ENCODE measurements at regions not wholly inside any gene's neighbourhood (a gene's known extent, or its start where the extent isn't known, plus 50 kb on each side); places are given as distances from the start of the nearest gene placed in this dataset.

GRCh38 chr6:93624408-93624807 lies 205.0 kb upstream of the EPHA7 start:
- no peak for DNase-seq

- DNase-seq = no peak
Observed at GRCh38 chr6:93621442-93621841, 202.1 kb upstream of the EPHA7 start.

- DNase-seq = no peak
Observed at GRCh38 chr6:93604951-93605350, 185.6 kb upstream of the EPHA7 start.

- DNase-seq = no peak
Observed at GRCh38 chr6:93592417-93592816, 173.1 kb upstream of the EPHA7 start.

GRCh38 chr6:93586306-93586705 lies 166.9 kb upstream of the EPHA7 start:
- DNase-seq = no peak

GRCh38 chr6:93584300-93584699 lies 164.9 kb upstream of the EPHA7 start:
- no peak for DNase-seq

GRCh38 chr6:93581371-93581770 lies 162.0 kb upstream of the EPHA7 start:
- DNase-seq = no peak

- DNase-seq = no peak
Observed at GRCh38 chr6:93580446-93580845, 161.1 kb upstream of the EPHA7 start.

GRCh38 chr6:93575495-93576267 lies 156.3 kb upstream of the EPHA7 start:
- DNase-seq = no peak

GRCh38 chr6:93574299-93574698 lies 154.9 kb upstream of the EPHA7 start:
- no peak for DNase-seq

- no peak for DNase-seq
Observed at GRCh38 chr6:93571346-93571745, 152.0 kb upstream of the EPHA7 start.

GRCh38 chr6:93568169-93568568 lies 148.8 kb upstream of the EPHA7 start:
- DNase-seq = no peak

GRCh38 chr6:93567164-93567563 lies 147.8 kb upstream of the EPHA7 start:
- DNase-seq = no peak

GRCh38 chr6:93566285-93566684 lies 146.9 kb upstream of the EPHA7 start:
- DNase-seq = no peak

- no peak for DNase-seq
Observed at GRCh38 chr6:93562582-93562981, 143.2 kb upstream of the EPHA7 start.

GRCh38 chr6:93555292-93555691 lies 135.9 kb upstream of the EPHA7 start:
- DNase-seq = no peak

- DNase-seq = no peak
Observed at GRCh38 chr6:93554018-93554417, 134.7 kb upstream of the EPHA7 start.

GRCh38 chr6:93550551-93551276 lies 131.4 kb upstream of the EPHA7 start:
- no peak for DNase-seq

GRCh38 chr6:93549868-93550267 lies 130.5 kb upstream of the EPHA7 start:
- no peak for DNase-seq

GRCh38 chr6:93524671-93525451 lies 105.5 kb upstream of the EPHA7 start:
- DNase-seq = no peak

GRCh38 chr6:93523365-93523764 lies 104.0 kb upstream of the EPHA7 start:
- no peak for DNase-seq

GRCh38 chr6:93516441-93516840 lies 97.1 kb upstream of the EPHA7 start:
- DNase-seq = no peak

- DNase-seq = no peak
Observed at GRCh38 chr6:93515736-93516135, 96.4 kb upstream of the EPHA7 start.

GRCh38 chr6:93498713-93499112 lies 79.4 kb upstream of the EPHA7 start:
- no peak for DNase-seq

All from T-helper 1 cell (primary cell).